ENCODE measurements at regions not wholly inside any gene's neighbourhood (a gene's known extent, or its start where the extent isn't known, plus 50 kb on each side); places are given as distances from the start of the nearest gene placed in this dataset.

- TF ChIP-seq EZH2 (IDR thresholded peaks at IDR 0.05; ENCODE audit: borderline replicate concordance, low read length): no peak
- TF ChIP-seq, protein P1, sequence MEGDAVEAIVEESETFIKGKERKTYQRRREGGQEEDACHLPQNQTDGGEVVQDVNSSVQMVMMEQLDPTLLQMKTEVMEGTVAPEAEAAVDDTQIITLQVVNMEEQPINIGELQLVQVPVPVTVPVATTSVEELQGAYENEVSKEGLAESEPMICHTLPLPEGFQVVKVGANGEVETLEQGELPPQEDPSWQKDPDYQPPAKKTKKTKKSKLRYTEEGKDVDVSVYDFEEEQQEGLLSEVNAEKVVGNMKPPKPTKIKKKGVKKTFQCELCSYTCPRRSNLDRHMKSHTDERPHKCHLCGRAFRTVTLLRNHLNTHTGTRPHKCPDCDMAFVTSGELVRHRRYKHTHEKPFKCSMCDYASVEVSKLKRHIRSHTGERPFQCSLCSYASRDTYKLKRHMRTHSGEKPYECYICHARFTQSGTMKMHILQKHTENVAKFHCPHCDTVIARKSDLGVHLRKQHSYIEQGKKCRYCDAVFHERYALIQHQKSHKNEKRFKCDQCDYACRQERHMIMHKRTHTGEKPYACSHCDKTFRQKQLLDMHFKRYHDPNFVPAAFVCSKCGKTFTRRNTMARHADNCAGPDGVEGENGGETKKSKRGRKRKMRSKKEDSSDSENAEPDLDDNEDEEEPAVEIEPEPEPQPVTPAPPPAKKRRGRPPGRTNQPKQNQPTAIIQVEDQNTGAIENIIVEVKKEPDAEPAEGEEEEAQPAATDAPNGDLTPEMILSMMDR (IDR thresholded peaks at IDR 0.05; ENCODE audit: low read length): no peak
These were observed 580.1 kb upstream of the CITED2 start for GRCh38 chr6:139954463-139955071.
